Astrocyte (in vitro differentiated cells and primary cell): ENCODE measurements at regions not wholly inside any gene's neighbourhood (a gene's known extent, or its start where the extent isn't known, plus 50 kb on each side); places are given as distances from the start of the nearest gene placed in this dataset.

Source experiments
- EZH2 ChIP-seq: IDR thresholded peaks from 2 replicates; pipeline ENCODE4 v1.6.1; 2012; ENCODE audit warnings: mild to moderate bottlenecking, low read length, inconsistent platforms; ENCODE audit not compliant: insufficient read depth
- TF ChIP-seq, protein P1 (sequence below): IDR thresholded peaks from 2 replicates; pipeline ENCODE4 v1.5.1; 2011; ENCODE audit warnings: low read depth, mild to moderate bottlenecking, inconsistent platforms, low read length, moderate library complexity; ENCODE audit not compliant: insufficient read depth

DNA sequence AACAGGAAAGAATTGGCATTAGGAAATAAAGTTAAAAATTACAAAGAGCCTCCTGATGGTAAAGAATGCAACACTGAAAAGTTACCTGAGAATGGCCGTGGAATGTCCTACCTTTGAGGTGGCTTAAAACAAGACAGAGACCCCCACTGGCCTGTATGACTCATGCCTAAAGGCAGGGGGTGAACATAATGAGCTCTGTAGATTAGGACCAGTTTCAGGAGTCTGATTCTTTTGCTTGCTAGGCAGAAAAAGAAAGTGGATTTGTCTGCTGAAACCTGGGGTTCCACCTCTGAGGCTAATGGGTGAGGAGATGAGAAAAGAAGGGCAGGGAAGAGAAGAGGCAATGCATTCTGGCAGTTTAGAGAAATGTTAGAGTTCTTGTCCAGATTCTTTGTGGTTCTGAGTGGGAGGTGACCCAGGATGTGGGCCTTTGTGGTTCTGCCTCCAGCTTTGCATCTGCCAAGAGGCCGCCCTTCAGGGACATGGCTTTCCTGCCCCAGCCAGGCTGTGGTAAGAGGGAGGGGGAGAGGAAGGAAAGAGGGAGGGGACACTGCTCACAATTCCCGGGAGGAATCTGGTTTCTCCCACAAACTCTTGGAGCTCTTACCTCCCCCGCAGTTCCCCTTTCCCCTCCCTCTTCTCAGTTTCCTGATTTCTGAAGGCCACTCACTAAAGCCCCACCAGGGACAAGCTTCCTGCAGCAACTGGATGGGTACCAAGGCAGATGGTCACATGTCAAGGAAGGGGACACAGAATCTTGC lies 109.6 kb downstream of the EFNB1 start:
- TF ChIP-seq, protein P1, sequence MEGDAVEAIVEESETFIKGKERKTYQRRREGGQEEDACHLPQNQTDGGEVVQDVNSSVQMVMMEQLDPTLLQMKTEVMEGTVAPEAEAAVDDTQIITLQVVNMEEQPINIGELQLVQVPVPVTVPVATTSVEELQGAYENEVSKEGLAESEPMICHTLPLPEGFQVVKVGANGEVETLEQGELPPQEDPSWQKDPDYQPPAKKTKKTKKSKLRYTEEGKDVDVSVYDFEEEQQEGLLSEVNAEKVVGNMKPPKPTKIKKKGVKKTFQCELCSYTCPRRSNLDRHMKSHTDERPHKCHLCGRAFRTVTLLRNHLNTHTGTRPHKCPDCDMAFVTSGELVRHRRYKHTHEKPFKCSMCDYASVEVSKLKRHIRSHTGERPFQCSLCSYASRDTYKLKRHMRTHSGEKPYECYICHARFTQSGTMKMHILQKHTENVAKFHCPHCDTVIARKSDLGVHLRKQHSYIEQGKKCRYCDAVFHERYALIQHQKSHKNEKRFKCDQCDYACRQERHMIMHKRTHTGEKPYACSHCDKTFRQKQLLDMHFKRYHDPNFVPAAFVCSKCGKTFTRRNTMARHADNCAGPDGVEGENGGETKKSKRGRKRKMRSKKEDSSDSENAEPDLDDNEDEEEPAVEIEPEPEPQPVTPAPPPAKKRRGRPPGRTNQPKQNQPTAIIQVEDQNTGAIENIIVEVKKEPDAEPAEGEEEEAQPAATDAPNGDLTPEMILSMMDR: no peak
- no peak for TF ChIP-seq EZH2
